SK-N-MC (cell line): ENCODE measurements at regions not wholly inside any gene's neighbourhood (a gene's known extent, or its start where the extent isn't known, plus 50 kb on each side); places are given as distances from the start of the nearest gene placed in this dataset.

Experiments
- EZH2 ChIP-seq: fragments of 200-600 bp; sonication (generic); IDR thresholded peaks from one replicate; pipeline ENCODE4 v1.6.1; 2017; ENCODE audit warnings: antibody characterized with exemption
- POLR2AphosphoS5 ChIP-seq: IDR thresholded peaks from 2 replicates; pipeline ENCODE4 v1.6.1; 2012; ENCODE audit warnings: mild to moderate bottlenecking, low read depth, low read length, borderline replicate concordance

GRCh38 chr7:82677493-82677892, 233.9 kb upstream of the CACNA2D1 start:
- TF ChIP-seq POLR2AphosphoS5 (no peak), EZH2 (no peak)
